ENCODE measurements at regions not wholly inside any gene's neighbourhood (a gene's known extent, or its start where the extent isn't known, plus 50 kb on each side); places are given as distances from the start of the nearest gene placed in this dataset.

DNA sequence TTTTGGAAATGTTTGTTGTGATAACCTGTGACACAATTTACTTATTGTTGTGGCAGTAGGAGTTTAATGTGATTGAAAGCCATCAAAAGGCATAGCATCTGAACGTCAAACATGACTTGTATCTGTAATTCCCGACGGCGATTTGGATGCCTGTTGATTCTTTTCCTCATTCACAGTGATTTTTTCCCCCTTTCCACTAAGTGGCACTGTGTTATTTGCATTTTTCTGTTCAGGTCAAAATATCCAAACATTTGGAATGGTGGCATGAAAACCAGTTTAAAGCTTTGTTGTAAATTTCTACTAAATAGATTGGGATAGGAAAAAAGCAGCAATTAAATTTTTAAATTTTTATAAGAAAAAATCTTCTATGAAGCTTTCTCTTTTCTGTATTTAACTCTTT is 259.9 kb upstream of the KCNH8 start:
- TF ChIP-seq, protein P1, sequence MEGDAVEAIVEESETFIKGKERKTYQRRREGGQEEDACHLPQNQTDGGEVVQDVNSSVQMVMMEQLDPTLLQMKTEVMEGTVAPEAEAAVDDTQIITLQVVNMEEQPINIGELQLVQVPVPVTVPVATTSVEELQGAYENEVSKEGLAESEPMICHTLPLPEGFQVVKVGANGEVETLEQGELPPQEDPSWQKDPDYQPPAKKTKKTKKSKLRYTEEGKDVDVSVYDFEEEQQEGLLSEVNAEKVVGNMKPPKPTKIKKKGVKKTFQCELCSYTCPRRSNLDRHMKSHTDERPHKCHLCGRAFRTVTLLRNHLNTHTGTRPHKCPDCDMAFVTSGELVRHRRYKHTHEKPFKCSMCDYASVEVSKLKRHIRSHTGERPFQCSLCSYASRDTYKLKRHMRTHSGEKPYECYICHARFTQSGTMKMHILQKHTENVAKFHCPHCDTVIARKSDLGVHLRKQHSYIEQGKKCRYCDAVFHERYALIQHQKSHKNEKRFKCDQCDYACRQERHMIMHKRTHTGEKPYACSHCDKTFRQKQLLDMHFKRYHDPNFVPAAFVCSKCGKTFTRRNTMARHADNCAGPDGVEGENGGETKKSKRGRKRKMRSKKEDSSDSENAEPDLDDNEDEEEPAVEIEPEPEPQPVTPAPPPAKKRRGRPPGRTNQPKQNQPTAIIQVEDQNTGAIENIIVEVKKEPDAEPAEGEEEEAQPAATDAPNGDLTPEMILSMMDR (IDR thresholded peaks at IDR 0.05; ENCODE audit: low read depth, low read length) = no peak
- no peak for TF ChIP-seq MYC (IDR thresholded peaks at IDR 0.05; ENCODE audit: low read depth, low read length)
- TF ChIP-seq POLR2A (IDR thresholded peaks at IDR 0.05; ENCODE audit: extremely low read depth, insufficient read length) = no peak
- TF ChIP-seq, protein P2, sequence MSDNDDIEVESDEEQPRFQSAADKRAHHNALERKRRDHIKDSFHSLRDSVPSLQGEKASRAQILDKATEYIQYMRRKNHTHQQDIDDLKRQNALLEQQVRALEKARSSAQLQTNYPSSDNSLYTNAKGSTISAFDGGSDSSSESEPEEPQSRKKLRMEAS (IDR thresholded peaks at IDR 0.05; ENCODE audit: low read depth, low read length) = no peak

Data from NB4 (cell line).